PFSK-1 (cell line): ENCODE measurements at regions not wholly inside any gene's neighbourhood (a gene's known extent, or its start where the extent isn't known, plus 50 kb on each side); places are given as distances from the start of the nearest gene placed in this dataset.

Experiments
- FOXP2 ChIP-seq: optimal IDR thresholded peaks from 2 replicates; pipeline ENCODE3; 2011; ENCODE audit warnings: borderline replicate concordance, control low read depth, inconsistent platforms; ENCODE audit not compliant: insufficient read depth; ENCODE audit errors: extremely low read length, extremely low read depth
- POLR2AphosphoS5 ChIP-seq: IDR thresholded peaks from 2 replicates; pipeline ENCODE4 v1.6.1; 2012; ENCODE audit warnings: low read depth, mild to moderate bottlenecking, control low read depth, low read length, moderate library complexity
- SIN3A ChIP-seq: IDR thresholded peaks from 2 replicates; pipeline ENCODE4 v1.6.1; 2012; ENCODE audit warnings: mild to moderate bottlenecking, low read length, moderate library complexity, borderline replicate concordance; ENCODE audit not compliant: insufficient read depth
- TAF1 ChIP-seq: IDR thresholded peaks from 2 replicates; pipeline ENCODE4 v1.6.1; 2012; ENCODE audit warnings: low read length, control low read depth, borderline replicate concordance; ENCODE audit not compliant: insufficient read depth
- TF ChIP-seq, protein P1 (sequence below), 2 experiments: IDR thresholded peaks; 2 replicates each; pipeline versions ENCODE4 v1.6.1 to v1.8.0; 2011 to 2012; ENCODE audit warnings: low read depth in 2 of 2, low read length in 2 of 2, control low read depth in 1 of 2, inconsistent platforms in 1 of 2, mild to moderate bottlenecking in 1 of 2, moderate library complexity in 1 of 2; ENCODE audit not compliant: insufficient read depth in 1 of 2

GRCh38 chr5:117837786-117838185, 1150.6 kb downstream of the DTWD2 start:
- no peak for TF ChIP-seq FOXP2
- no peak for TF ChIP-seq TAF1
- no peak for TF ChIP-seq POLR2AphosphoS5
- no peak for TF ChIP-seq SIN3A
- TF ChIP-seq, protein P1, sequence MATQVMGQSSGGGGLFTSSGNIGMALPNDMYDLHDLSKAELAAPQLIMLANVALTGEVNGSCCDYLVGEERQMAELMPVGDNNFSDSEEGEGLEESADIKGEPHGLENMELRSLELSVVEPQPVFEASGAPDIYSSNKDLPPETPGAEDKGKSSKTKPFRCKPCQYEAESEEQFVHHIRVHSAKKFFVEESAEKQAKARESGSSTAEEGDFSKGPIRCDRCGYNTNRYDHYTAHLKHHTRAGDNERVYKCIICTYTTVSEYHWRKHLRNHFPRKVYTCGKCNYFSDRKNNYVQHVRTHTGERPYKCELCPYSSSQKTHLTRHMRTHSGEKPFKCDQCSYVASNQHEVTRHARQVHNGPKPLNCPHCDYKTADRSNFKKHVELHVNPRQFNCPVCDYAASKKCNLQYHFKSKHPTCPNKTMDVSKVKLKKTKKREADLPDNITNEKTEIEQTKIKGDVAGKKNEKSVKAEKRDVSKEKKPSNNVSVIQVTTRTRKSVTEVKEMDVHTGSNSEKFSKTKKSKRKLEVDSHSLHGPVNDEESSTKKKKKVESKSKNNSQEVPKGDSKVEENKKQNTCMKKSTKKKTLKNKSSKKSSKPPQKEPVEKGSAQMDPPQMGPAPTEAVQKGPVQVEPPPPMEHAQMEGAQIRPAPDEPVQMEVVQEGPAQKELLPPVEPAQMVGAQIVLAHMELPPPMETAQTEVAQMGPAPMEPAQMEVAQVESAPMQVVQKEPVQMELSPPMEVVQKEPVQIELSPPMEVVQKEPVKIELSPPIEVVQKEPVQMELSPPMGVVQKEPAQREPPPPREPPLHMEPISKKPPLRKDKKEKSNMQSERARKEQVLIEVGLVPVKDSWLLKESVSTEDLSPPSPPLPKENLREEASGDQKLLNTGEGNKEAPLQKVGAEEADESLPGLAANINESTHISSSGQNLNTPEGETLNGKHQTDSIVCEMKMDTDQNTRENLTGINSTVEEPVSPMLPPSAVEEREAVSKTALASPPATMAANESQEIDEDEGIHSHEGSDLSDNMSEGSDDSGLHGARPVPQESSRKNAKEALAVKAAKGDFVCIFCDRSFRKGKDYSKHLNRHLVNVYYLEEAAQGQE (IDR thresholded peaks at IDR 0.05; ENCODE audit: insufficient read depth in 1 of 2, low read depth in 2 of 2, low read length in 2 of 2) = no peak

GRCh38 chr5:117833691-117834090, 1154.7 kb downstream of the DTWD2 start:
- TF ChIP-seq FOXP2 (no peak), SIN3A (no peak), TAF1 (no peak), POLR2AphosphoS5 (no peak)
- TF ChIP-seq, protein P1 (IDR thresholded peaks at IDR 0.05; ENCODE audit: insufficient read depth in 1 of 2, low read depth in 2 of 2, low read length in 2 of 2) = no peak

- TF ChIP-seq POLR2AphosphoS5 (no peak), SIN3A (no peak), FOXP2 (no peak), TAF1 (no peak)
- TF ChIP-seq, protein P1 (IDR thresholded peaks at IDR 0.05; ENCODE audit: insufficient read depth in 1 of 2, low read depth in 2 of 2, low read length in 2 of 2) = no peak
Observed at GRCh38 chr5:117829646-117830045, 1158.7 kb downstream of the DTWD2 start.

DNA sequence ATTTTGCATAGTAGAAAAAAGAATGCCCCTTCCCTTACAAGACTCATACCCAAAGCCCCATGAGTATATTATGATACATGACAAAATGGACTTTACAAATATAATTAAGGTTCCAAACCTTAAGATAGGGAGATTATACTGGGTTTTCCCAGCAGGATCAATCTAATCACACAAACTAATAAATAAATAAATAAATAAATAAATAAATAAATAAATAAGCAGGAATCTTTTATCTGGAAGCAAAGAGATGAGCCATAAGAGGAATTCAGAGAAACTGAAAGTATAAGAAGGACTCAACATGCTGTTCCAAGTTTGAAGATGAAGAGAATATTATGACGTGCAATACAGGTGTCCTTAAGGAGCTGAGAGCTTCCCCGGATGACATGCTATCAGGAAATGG, 1174.5 kb downstream of the DTWD2 start:
- TF ChIP-seq TAF1 (no peak), SIN3A (no peak), POLR2AphosphoS5 (no peak), FOXP2 (no peak)
- TF ChIP-seq, protein P1 (IDR thresholded peaks at IDR 0.05; ENCODE audit: insufficient read depth in 1 of 2, low read depth in 2 of 2, low read length in 2 of 2) = no peak

DNA sequence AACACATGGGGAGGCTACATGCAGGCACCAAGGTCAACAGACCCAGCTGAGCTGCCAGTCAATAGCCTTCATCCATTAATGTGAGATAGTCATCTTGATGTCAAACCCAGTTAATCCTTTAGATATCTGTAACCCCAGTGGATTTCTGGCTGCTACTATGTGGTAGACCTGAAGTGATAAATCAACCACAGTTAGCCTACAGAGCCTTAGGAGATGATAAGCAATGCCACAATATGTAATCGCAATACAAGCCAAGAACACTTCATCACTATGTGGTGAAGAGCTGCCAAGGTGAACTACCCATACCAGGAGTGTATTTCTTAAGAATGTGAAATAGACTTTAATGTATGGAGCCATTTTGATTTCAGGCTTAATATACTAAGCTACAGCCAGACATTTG, 1175.5 kb downstream of the DTWD2 start:
- TF ChIP-seq TAF1 (no peak), SIN3A (no peak), POLR2AphosphoS5 (no peak), FOXP2 (no peak)
- TF ChIP-seq, protein P1 (IDR thresholded peaks at IDR 0.05; ENCODE audit: insufficient read depth in 1 of 2, low read depth in 2 of 2, low read length in 2 of 2) = no peak
